Breast epithelium (tissue), 3 donors: ENCODE measurements at regions not wholly inside any gene's neighbourhood (a gene's known extent, or its start where the extent isn't known, plus 50 kb on each side); places are given as distances from the start of the nearest gene placed in this dataset.
"Not testable (repeated sequence)": the region's sequence is repeated elsewhere in the genome, so short reads cannot be mapped to it uniquely, and the experiment has no call there.

Source experiments
- POLR2A ChIP-seq: fragments of 450-650 bp; IDR thresholded peaks from one replicate; pipeline ENCODE4 v1.6.1; 2016; ENCODE audit warnings: antibody characterized with exemption, mild to moderate bottlenecking, moderate library complexity
- POLR2AphosphoS5 ChIP-seq, 3 donors: sonication (generic); formaldehyde crosslinking; IDR thresholded peaks; one replicate each; pipeline ENCODE4 v1.6.1; 2017; ENCODE audit warnings: antibody characterized with exemption in 3 of 3
- TF ChIP-seq, protein P1 (sequence below), 3 donors: fragments of 450-650 bp; IDR thresholded peaks; one replicate each; pipeline ENCODE4 v1.5.1; 2016 to 2017; ENCODE audit warnings: antibody characterized with exemption in 3 of 3, mild to moderate bottlenecking in 3 of 3, moderate library complexity in 3 of 3

DNA sequence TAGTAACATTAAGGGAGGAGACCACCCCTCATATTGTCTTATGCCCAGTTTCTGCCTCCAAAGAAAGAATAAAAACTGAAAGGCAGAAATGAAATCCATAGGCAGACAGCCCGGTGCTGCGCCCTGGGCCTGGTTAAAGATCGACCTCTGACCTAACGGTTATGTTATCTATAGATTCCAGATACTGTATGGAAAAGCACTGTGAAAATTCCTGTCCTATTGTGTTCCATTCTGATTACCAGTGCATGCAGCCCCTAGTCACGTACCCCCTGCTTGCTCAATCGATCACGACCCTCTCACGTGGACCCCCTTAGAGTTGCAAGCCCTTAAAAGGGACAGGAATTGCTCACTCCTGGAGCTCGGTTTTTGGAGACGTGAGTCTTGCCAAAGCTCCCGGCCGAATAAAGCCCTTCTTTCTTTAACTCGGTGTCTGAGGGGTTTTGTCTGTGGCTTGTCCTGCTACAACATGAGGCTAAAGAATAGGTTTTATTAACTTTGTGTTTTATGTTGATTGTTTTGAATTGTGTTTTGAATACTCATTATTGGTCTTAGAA, 121.4 kb upstream of the XIRP2 start:
- TF ChIP-seq, protein P1, sequence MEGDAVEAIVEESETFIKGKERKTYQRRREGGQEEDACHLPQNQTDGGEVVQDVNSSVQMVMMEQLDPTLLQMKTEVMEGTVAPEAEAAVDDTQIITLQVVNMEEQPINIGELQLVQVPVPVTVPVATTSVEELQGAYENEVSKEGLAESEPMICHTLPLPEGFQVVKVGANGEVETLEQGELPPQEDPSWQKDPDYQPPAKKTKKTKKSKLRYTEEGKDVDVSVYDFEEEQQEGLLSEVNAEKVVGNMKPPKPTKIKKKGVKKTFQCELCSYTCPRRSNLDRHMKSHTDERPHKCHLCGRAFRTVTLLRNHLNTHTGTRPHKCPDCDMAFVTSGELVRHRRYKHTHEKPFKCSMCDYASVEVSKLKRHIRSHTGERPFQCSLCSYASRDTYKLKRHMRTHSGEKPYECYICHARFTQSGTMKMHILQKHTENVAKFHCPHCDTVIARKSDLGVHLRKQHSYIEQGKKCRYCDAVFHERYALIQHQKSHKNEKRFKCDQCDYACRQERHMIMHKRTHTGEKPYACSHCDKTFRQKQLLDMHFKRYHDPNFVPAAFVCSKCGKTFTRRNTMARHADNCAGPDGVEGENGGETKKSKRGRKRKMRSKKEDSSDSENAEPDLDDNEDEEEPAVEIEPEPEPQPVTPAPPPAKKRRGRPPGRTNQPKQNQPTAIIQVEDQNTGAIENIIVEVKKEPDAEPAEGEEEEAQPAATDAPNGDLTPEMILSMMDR (IDR thresholded peaks at IDR 0.05), result not testable (repeated sequence)
- TF ChIP-seq POLR2A; POLR2AphosphoS5 (IDR thresholded peaks at IDR 0.05): not testable (repeated sequence)
